Astrocyte of the spinal cord (primary cell): ENCODE measurements at regions not wholly inside any gene's neighbourhood (a gene's known extent, or its start where the extent isn't known, plus 50 kb on each side); places are given as distances from the start of the nearest gene placed in this dataset.
A peak's percentile ranks its signal among the peaks of the same experiment; 100 is the strongest.

Experiments
- DNase-seq: peaks from one replicate; pipeline ENCODE4 v3.0.0; 2011; ENCODE audit warnings: low read depth, low spot score
- H3K4me3 ChIP-seq: 2 replicates; pipeline ENCODE4 v1.5.1; 2011; ENCODE audit warnings: low read depth, mild to moderate bottlenecking, low read length, moderate library complexity
- CTCF ChIP-seq: IDR thresholded peaks from 2 replicates; pipeline ENCODE4 v1.5.1; 2012; ENCODE audit warnings: low read depth, mild to moderate bottlenecking, low read length, inconsistent platforms
- in situ Hi-C: cut with HindIII; loops from 2 replicates; pipeline ENCODE4 v1.10.0; 2017; ENCODE audit warnings: low sequenced_read_pairs

GRCh38 chr4:14180166-14180565 lies 552.6 kb upstream of the BOD1L1 start:
- H3K4me3 ChIP-seq, result no peak overlapping the region
- TF ChIP-seq CTCF, result no peak
- no peak for DNase-seq
- in situ Hi-C loops, result no loop called here

GRCh38 chr4:14180983-14181601 lies 553.6 kb upstream of the BOD1L1 start:
- no peak for TF ChIP-seq CTCF
- in situ Hi-C loops, result no loop called here
- peak; percentile 20 for DNase-seq
- no peak overlapping the region for H3K4me3 ChIP-seq

- DNase-seq, result no peak
- H3K4me3 ChIP-seq, result no peak overlapping the region
- in situ Hi-C loops, result no loop called here
- TF ChIP-seq CTCF, result no peak
Measured at GRCh38 chr4:14182148-14182547, 554.6 kb upstream of the BOD1L1 start.

- H3K4me3 ChIP-seq, result no peak overlapping the region
- in situ Hi-C loops, result no loop called here
- no peak for TF ChIP-seq CTCF
- peak; percentile 18 for DNase-seq
Measured at GRCh38 chr4:14184265-14184664, 556.7 kb upstream of the BOD1L1 start.

GRCh38 chr4:14184767-14185166 lies 557.2 kb upstream of the BOD1L1 start:
- DNase-seq, result no peak
- in situ Hi-C loops, result no loop called here
- no peak for TF ChIP-seq CTCF
- no peak overlapping the region for H3K4me3 ChIP-seq

GRCh38 chr4:14188214-14188613 lies 560.7 kb upstream of the BOD1L1 start:
- no peak for DNase-seq
- in situ Hi-C loops, result no loop called here
- no peak overlapping the region for H3K4me3 ChIP-seq
- TF ChIP-seq CTCF, result no peak

GRCh38 chr4:14193601-14194000 lies 566.1 kb upstream of the BOD1L1 start:
- in situ Hi-C loops, result no loop called here
- no peak for TF ChIP-seq CTCF

More at GRCh38 chr4:14193601-14194000, 566.1 kb upstream of the BOD1L1 start:
- H3K4me3 ChIP-seq, result no peak overlapping the region
- no peak for DNase-seq
